DND-41 (cell line): ENCODE measurements at regions not wholly inside any gene's neighbourhood (a gene's known extent, or its start where the extent isn't known, plus 50 kb on each side); places are given as distances from the start of the nearest gene placed in this dataset.

Source experiments
- EZH2 ChIP-seq: IDR thresholded peaks from 3 replicates; pipeline ENCODE4 v1.6.1; 2012; ENCODE audit warnings: borderline replicate concordance, low read depth, mild to moderate bottlenecking, moderate library complexity, low read length, inconsistent platforms; ENCODE audit not compliant: severe bottlenecking
- TF ChIP-seq, protein P1 (sequence below): IDR thresholded peaks from 2 replicates; pipeline ENCODE4 v1.5.1; 2012; ENCODE audit warnings: borderline replicate concordance, low read length, moderate library complexity, mild to moderate bottlenecking; ENCODE audit not compliant: poor library complexity, severe bottlenecking; ENCODE audit errors: extremely low read depth

DNA sequence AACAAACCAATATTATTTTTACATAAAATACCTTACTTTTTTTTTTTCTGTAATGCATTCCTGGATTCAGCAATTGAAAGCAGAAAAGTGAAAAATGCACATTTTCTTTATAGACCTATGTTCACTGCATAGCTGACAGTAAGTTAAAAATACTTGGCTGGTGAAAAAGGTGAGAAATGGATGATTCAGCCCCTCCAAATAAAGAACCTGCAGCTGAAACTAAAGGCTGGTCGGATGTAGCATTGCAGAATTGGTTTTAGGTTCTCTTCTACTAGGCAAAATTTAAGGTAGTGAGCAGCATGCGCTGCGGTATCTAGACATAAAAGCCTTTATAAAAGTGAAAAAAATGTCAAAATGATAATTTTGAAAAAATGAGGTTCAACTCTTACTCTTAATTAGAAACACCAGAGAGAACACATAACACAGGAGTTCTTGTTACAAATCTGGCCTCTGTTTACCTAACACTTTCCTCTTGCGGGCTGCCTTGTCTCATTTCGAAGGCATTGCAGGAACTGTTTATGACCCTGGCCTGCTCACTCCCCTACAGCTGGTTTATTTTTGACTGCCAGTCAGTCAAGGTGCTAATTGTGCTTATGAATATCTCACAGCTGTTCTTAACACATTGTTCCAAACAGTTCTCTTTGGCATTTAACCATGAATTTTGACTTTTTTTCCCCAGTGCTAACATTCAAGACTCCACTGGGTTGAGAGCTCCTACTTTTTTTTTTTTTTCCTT, 455.4 kb upstream of the TBL1XR1 start:
- TF ChIP-seq, protein P1, sequence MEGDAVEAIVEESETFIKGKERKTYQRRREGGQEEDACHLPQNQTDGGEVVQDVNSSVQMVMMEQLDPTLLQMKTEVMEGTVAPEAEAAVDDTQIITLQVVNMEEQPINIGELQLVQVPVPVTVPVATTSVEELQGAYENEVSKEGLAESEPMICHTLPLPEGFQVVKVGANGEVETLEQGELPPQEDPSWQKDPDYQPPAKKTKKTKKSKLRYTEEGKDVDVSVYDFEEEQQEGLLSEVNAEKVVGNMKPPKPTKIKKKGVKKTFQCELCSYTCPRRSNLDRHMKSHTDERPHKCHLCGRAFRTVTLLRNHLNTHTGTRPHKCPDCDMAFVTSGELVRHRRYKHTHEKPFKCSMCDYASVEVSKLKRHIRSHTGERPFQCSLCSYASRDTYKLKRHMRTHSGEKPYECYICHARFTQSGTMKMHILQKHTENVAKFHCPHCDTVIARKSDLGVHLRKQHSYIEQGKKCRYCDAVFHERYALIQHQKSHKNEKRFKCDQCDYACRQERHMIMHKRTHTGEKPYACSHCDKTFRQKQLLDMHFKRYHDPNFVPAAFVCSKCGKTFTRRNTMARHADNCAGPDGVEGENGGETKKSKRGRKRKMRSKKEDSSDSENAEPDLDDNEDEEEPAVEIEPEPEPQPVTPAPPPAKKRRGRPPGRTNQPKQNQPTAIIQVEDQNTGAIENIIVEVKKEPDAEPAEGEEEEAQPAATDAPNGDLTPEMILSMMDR, result no peak
- no peak for TF ChIP-seq EZH2
